T47D (cell line): ENCODE measurements at regions not wholly inside any gene's neighbourhood (a gene's known extent, or its start where the extent isn't known, plus 50 kb on each side); places are given as distances from the start of the nearest gene placed in this dataset.
A peak's percentile ranks its signal among the peaks of the same experiment; 100 is the strongest.

Experiments
- DNase-seq, 2 experiments: peaks; one replicate each; pipeline versions ENCODE4 v3.0.0 to v3.0.0-alpha.2; 2011 to 2012; ENCODE audit warnings: low read depth in 1 of 2, low spot score in 1 of 2
- JUND ChIP-seq: IDR thresholded peaks from 2 replicates; pipeline ENCODE4 v1.6.1; 2012; ENCODE audit warnings: low read depth
- in situ Hi-C: cut with HindIII; loops from 2 replicates; pipeline ENCODE4 v1.10.0; 2016; ENCODE audit warnings: low sequenced_read_pairs, low pct_unique_long_range_greater_than_20kb

GRCh38 chr6:111950661-111951496 is 77.6 kb upstream of the FYN start:
- peak in 1 of 2 experiments; percentile 12 for DNase-seq
- in situ Hi-C loops = no loop called here
- TF ChIP-seq JUND = no peak

DNA sequence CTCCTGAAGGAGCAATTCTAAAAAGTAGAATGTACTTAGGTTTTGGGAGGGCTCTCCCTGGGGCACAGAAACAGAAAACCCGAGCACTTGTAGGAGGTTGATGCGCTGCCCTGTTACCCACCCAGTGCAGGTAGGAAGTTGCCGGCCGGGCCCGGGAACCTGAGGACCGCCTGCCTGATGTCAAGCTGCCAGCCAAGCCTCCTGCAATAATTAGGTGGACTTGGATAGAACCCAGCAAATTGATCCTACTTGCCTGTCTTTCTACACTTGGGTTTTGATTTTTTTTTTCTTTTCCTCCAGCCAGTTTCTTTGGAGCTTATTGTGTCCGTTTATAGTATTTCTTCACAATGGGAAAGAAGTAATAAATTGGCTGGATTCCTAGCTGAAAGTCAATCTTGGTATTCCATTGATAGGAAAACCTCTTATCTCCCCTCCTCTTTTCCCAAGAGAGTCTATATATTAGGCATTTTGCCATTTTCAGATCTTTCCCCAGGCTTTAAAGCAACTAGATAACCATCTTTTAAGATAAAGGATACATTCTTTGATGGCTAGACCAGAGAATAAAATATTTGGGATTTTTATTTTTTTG is 78.3 kb upstream of the FYN start:
- no peak for TF ChIP-seq JUND
- in situ Hi-C loops = no loop called here
- no peak for DNase-seq

DNA sequence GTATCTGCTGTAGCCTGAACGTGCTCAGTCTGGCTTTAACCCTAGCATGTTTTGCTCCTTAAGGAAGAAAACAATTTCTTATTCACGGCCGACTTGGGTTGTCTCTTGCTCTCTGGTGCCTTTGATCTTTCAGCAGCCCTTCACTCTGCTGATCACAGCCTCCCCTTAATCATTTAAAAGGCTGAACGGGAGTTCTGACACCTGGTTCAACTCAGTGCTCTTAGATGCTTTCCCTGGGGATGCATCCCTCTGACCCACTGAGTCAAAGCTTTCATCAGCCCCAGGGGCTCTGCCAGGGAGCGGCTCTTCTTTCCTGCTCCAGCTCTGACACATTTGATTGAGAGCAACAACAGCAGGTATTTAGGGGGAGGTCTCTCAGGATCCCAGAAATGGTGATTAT is 79.0 kb upstream of the FYN start:
- in situ Hi-C loops = no loop called here
- DNase-seq = no peak
- no peak for TF ChIP-seq JUND

DNA sequence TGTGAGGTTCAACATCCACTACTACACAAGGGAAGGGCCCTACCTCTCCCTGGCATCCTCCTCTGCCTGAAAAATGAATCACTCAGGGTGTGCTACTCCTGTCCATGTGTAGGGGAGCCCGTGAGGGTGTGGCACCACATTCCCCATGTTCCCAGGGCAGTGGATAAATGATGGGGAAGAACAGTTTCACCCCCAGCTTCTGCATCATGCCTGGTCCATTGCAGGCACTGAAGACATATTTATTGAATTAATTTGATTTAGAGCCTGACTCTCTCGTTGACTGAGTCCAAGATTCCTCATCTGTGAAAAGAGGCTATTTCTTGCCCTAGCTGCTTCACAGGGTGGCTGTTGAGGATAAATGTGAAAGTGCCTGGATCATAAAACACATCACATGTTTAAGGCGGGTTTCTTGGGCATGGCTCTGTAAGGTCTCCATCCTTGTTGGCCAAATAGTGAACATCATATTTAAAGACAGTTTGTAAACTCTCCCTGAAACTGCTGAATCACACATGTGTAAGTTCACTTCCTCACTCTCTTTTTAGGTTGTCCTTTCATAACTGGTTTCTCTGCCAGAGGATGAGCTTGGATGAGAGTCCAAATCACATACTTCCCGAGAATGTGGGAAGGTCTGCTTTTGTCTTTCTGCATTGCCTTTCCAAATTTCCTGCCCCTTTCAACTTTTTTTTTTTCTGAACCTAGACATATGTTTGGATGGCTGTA is 79.7 kb upstream of the FYN start:
- in situ Hi-C loops = no loop called here
- no peak for TF ChIP-seq JUND
- DNase-seq = no peak

DNA sequence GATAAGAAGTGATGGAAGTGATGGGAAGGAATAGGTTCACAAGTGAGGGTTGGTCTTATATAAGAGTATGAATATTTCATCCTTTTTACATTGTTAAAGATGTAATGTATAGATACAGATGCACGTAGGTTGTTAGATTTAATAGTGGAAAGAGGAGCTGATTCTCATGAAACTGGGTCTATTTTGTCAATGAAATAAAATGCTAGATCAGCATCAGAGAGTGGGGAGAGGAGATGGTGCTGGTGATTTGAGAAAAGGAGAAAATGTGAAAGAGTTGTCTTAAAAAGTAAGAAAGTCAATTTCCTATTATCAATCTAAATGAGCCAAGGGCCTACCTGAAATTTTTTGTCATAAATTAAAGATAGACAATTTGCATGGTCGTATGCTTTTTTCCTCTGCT is 82.8 kb upstream of the FYN start:
- no peak for TF ChIP-seq JUND
- in situ Hi-C loops = no loop called here
- no peak for DNase-seq

- in situ Hi-C loops = no loop called here
- DNase-seq = no peak
- TF ChIP-seq JUND = no peak
Measured at GRCh38 chr6:111957623-111958315, 84.5 kb upstream of the FYN start.

GRCh38 chr6:111958534-111958933 is 85.3 kb upstream of the FYN start:
- no peak for TF ChIP-seq JUND
- no peak for DNase-seq
- in situ Hi-C loops = no loop called here

GRCh38 chr6:111959766-111960165 is 86.5 kb upstream of the FYN start:
- in situ Hi-C loops = no loop called here
- no peak for DNase-seq
- no peak for TF ChIP-seq JUND

DNA sequence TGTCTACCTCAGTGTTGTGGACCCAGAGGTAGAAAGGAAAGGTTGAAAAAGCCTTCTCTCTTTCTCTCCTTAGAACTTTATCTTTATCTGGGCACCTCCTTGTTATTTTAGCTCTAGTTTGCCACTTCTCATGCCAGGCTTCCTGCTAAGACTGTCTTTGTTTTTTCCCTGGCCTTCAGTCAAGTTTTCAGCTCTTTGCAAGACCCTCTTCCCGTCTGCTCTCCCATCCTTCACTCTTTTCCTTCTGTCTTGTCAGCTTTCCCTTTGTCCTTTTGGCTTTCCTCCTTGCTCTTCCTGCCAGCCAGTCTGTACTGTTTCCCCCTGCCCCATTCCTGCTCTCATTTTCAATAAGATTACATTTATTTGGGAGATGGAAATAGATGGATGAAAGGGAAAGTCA is 86.8 kb upstream of the CCN6 start:
- in situ Hi-C loops = no loop called here
- no peak for DNase-seq
- no peak for TF ChIP-seq JUND

GRCh38 chr6:111970426-111970825 is 83.5 kb upstream of the CCN6 start:
- in situ Hi-C loops = no loop called here
- no peak for DNase-seq
- TF ChIP-seq JUND = no peak

DNA sequence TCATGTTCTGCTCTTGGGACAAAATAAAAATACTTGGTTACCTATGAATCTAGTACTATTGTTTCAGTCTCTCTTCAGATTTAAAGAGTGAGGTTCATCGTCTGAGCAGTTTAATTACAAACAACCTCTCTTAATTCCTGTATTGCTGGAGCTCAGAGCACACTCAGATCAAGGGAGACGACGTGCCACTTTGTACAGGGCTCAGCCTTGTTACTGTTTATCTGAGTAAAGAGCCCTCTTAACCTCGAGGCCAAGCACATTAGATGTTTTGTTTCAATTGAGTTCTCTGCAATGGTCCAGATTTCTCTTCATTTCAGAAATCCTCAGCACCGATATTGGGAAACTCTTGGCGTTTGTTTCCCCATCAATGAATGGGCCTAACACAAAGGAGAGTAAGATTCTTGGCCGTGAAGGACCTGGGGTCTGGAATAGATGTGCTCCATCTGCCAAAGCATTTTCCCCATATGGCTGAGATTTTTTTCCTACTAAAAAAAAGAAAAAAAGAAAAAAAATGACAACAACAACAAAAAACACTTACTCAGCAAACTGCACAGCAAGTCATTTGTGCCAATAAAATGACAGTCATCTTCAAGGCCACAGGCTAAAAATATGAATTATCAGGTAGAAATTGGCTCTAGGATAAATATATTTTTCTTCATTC is 82.6 kb upstream of the CCN6 start:
- in situ Hi-C loops = no loop called here
- TF ChIP-seq JUND = no peak
- no peak for DNase-seq

DNA sequence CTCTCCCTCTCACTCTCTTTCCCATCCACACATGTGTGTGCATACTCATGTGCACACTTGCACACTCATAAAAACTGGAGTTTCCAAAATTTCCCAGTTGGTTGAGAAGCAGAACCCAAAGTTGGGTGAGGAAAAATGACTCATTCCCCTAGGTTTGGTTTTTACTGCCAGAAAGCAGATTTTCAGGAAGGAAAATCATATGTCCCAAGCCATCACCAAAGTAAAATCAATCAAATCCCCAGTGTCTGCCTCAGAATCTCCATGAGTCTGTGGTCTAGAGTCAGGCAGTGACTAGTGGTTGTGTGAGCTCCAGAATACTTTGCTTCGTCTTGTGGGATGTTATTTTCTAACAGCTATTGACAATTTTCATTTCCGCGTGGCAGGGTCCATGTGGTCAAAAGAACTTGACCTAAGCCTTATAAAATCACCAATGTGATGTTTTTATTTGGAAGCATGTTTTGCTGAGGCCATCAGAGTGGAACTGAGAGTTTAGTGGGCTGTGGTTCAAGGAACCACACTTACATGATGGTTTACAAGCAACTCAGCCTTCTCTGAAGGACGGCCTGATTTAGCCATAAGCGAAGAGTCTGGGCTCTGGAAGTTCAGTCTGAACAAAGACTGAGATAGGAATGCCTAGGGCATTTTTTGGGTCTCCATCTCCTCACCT is 81.9 kb upstream of the CCN6 start:
- no peak for TF ChIP-seq JUND
- in situ Hi-C loops = no loop called here
- no peak for DNase-seq
